Endothelial cell (in vitro differentiated cells): ENCODE measurements at regions not wholly inside any gene's neighbourhood (a gene's known extent, or its start where the extent isn't known, plus 50 kb on each side); places are given as distances from the start of the nearest gene placed in this dataset.
A peak's percentile ranks its signal among the peaks of the same experiment; 100 is the strongest.

Experiments used
- DNase-seq: peaks from one replicate; pipeline ENCODE4 v3.0.0; 2021; ENCODE audit warnings: low spot score
- H3K27ac Mint-ChIP-seq: one replicate; pipeline ENCODE4 v1.8.0; 2021; ENCODE audit warnings: mixed read lengths, inconsistent platforms; ENCODE audit not compliant: unreplicated experiment
- H3K27me3 Mint-ChIP-seq: one replicate; pipeline ENCODE4 v1.8.0; 2021; ENCODE audit warnings: mild to moderate bottlenecking, moderate library complexity, mixed read lengths, inconsistent platforms; ENCODE audit not compliant: unreplicated experiment
- H3K36me3 Mint-ChIP-seq: one replicate; pipeline ENCODE4 v1.8.0; 2021; ENCODE audit warnings: mild to moderate bottlenecking, low read depth, mixed read lengths, inconsistent platforms; ENCODE audit not compliant: unreplicated experiment
- H3K4me1 Mint-ChIP-seq: one replicate; pipeline ENCODE4 v1.8.0; 2021; ENCODE audit warnings: mild to moderate bottlenecking, mixed read lengths, inconsistent platforms; ENCODE audit not compliant: unreplicated experiment
- H3K4me3 Mint-ChIP-seq: one replicate; pipeline ENCODE4 v1.8.0; 2021; ENCODE audit warnings: mild to moderate bottlenecking, mixed read lengths, inconsistent platforms; ENCODE audit not compliant: unreplicated experiment
- H3K9me3 Mint-ChIP-seq: one replicate; pipeline ENCODE4 v1.8.0; 2021; ENCODE audit warnings: mixed read lengths, inconsistent platforms; ENCODE audit not compliant: unreplicated experiment
- TF ChIP-seq, protein P1 (sequence below): fragments of 200-600 bp; sonication (generic); IDR thresholded peaks from one replicate; pipeline ENCODE4 v1.5.0; 2021; ENCODE audit warnings: antibody characterized with exemption; ENCODE audit not compliant: unreplicated experiment

DNA sequence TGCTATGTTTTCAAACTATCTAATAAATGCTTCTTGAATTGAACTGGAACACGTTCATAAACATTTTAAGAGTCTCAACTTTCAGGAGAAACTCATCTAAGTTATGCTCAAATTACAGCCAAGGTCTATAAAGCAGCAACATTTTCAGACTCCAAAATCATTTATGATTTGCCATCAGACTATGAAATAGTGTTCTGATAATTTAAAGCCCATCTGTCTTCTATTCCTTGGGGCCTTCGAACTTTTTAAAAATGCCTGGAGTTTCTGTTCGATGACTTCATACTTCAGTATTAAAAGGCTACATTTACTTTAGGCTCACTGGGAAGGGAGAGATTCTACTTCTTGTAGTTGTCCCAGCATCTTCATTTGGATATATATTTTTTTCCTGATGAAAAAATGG is 73.6 kb upstream of the NXPH2 start:
- TF ChIP-seq, protein P1, sequence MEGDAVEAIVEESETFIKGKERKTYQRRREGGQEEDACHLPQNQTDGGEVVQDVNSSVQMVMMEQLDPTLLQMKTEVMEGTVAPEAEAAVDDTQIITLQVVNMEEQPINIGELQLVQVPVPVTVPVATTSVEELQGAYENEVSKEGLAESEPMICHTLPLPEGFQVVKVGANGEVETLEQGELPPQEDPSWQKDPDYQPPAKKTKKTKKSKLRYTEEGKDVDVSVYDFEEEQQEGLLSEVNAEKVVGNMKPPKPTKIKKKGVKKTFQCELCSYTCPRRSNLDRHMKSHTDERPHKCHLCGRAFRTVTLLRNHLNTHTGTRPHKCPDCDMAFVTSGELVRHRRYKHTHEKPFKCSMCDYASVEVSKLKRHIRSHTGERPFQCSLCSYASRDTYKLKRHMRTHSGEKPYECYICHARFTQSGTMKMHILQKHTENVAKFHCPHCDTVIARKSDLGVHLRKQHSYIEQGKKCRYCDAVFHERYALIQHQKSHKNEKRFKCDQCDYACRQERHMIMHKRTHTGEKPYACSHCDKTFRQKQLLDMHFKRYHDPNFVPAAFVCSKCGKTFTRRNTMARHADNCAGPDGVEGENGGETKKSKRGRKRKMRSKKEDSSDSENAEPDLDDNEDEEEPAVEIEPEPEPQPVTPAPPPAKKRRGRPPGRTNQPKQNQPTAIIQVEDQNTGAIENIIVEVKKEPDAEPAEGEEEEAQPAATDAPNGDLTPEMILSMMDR, result no peak

DNA sequence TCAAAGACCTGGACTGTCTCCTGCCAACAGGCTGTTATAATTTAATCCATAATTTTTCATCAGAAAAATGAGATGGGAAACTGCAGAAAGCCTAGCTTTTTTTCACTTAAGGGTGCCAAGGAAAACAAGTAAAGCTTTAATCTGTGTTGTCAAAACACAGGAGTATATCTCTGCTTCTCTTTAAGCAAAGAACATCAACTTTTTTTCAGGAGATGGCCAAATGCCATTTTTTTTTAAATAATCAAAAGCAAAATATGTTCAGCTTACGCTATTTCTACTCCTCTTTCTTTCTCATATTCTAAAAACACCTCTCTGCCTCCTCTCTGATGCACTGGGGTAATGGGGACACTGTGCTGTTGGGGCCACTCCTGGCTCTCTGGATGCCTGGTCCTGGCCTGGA is 73.1 kb upstream of the NXPH2 start:
- no peaks in the 10 kb centered on the region for H3K36me3 Mint-ChIP-seq
- DNase-seq, result no peak
- no peak overlapping the region for H3K27ac Mint-ChIP-seq
- no peaks in the 10 kb centered on the region for H3K4me1 Mint-ChIP-seq
- H3K27me3 Mint-ChIP-seq, result no peaks in the 10 kb centered on the region
- TF ChIP-seq, protein P1, result no peak
- no peak overlapping the region for H3K4me3 Mint-ChIP-seq
- no peaks in the 10 kb centered on the region for H3K9me3 Mint-ChIP-seq

More for the DNA sequence above, 73.6 kb upstream of the NXPH2 start:
- H3K27ac Mint-ChIP-seq, result no peak overlapping the region
- no peaks in the 10 kb centered on the region for H3K4me1 Mint-ChIP-seq
- no peaks in the 10 kb centered on the region for H3K27me3 Mint-ChIP-seq
- no peaks in the 10 kb centered on the region for H3K36me3 Mint-ChIP-seq
- H3K4me3 Mint-ChIP-seq, result no peak overlapping the region
- no peak for DNase-seq
- H3K9me3 Mint-ChIP-seq, result no peaks in the 10 kb centered on the region

DNA sequence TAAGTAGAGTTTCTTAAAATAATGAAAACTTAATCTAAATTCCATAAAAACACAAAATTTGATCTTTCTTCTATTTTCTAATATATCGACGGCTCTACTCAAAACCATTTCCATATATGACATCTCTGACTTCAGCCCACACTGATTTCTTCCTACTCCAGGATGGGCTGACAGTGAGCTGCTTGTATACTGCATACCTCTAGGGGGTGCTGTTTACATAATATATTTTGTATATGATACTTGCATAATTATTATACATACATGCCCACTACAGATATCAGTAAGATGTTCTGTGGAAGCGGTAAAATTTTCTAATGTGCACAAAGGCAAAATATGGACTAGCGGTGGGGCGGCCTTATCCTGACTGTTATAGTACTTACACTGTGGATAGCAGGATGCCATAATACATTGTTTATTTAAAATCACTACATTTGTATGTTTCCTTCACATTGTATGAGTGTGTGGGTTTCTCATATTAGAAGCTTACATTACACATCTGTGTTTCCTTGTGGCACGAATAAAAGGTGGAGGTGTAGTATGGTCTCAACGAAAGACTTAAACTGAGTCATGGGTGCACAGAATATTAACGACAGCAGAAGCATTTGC is 66.1 kb upstream of the NXPH2 start:
- DNase-seq, result no peak
- TF ChIP-seq, protein P1, result peak; percentile 83
- H3K27me3 Mint-ChIP-seq, result no peaks in the 10 kb centered on the region
- no peak overlapping the region for H3K4me3 Mint-ChIP-seq
- H3K27ac Mint-ChIP-seq, result no peak overlapping the region
- H3K9me3 Mint-ChIP-seq, result no peaks in the 10 kb centered on the region
- H3K36me3 Mint-ChIP-seq, result no peaks in the 10 kb centered on the region
- peaks cover 5% of the 10 kb centered on the region for H3K4me1 Mint-ChIP-seq

DNA sequence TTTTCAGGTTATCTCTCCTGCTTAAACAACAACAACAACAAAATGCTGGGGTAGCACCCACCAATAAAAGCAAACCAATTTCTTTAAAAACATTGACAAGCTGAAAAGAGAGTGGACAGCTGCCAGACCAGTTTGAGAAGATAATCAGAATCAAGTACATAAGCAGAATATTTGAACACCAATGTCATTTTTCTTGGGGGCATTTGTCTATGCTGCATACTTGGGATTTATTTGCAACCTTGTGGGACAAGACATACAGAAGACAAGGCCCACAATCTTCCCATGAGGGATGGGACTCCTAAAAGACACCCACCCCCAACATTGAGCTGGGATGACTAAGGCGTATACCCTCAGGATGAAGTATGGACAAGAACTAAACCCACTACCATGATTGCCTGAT is 62.2 kb upstream of the NXPH2 start:
- Mint-ChIP-seq H3K27ac (no peak overlapping the region), H3K27me3 (no peaks in the 10 kb centered on the region), H3K4me1 (peaks cover 11% of the 10 kb centered on the region), H3K9me3 (no peaks in the 10 kb centered on the region), H3K4me3 (no peak overlapping the region), H3K36me3 (no peaks in the 10 kb centered on the region)
- no peak for DNase-seq
- TF ChIP-seq, protein P1, result no peak

DNA sequence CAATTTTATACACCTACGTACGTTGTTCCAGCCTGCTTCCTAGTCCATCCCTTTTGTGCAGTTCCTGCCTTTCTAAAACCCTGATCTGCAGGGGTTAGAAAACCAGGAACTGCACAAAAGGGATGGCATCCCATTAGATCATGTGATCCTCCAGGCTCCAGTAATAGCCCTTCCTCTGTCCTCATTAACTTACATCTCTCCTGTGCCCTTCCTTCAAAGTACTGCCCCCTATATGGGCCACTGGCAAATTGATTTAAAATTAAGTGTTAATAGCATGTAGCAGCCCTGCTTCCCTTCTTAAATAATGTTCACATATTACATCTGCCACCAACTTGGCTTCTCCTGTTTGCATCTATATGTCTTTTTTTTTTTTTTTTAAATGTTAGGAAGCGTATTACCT is 61.3 kb upstream of the NXPH2 start:
- no peaks in the 10 kb centered on the region for H3K36me3 Mint-ChIP-seq
- DNase-seq, result no peak
- no peaks in the 10 kb centered on the region for H3K9me3 Mint-ChIP-seq

More for the DNA sequence above, 61.3 kb upstream of the NXPH2 start:
- TF ChIP-seq, protein P1, result no peak
- peaks cover 11% of the 10 kb centered on the region for H3K4me1 Mint-ChIP-seq
- no peak overlapping the region for H3K4me3 Mint-ChIP-seq
- no peak overlapping the region for H3K27ac Mint-ChIP-seq
- H3K27me3 Mint-ChIP-seq, result no peaks in the 10 kb centered on the region
